OCI-LY7 (cell line): ENCODE measurements at regions not wholly inside any gene's neighbourhood (a gene's known extent, or its start where the extent isn't known, plus 50 kb on each side); places are given as distances from the start of the nearest gene placed in this dataset.
A peak's percentile ranks its signal among the peaks of the same experiment; 100 is the strongest.

Experiments used
- BruUV-seq: library from RNA; stranded (reverse); fragments of 400-500 nt; replicated peaks from 2 replicates; lab custom pipeline; 2021; lab: Mats Ljungman, UMichigan
- CTCF ChIA-PET: fragments of 300-600 bp; sonication (Branson Sonifier 250); formaldehyde crosslinking; loops from one replicate; lab custom pipeline; 2022; ENCODE audit warnings: antibody characterized with exemption; ENCODE audit not compliant: unreplicated experiment; lab: Charles Lee
- POLR2A ChIA-PET: fragments of 300-600 bp; sonication (Branson Sonifier 250); formaldehyde crosslinking; loops from one replicate; lab custom pipeline; 2022; ENCODE audit warnings: antibody characterized with exemption; lab: Charles Lee
- DNase-seq: peaks from one replicate; pipeline ENCODE4 v3.0.0-alpha.2; 2015; ENCODE audit warnings: low spot score
- H2AFZ ChIP-seq: fragments of 200-600 bp; sonication (generic), shearing (Covaris generic); 2 replicates; pipeline ENCODE4 v1.6.1; 2014; ENCODE audit warnings: mild to moderate bottlenecking, antibody characterized with exemption, low read length, moderate library complexity
- H3K27ac ChIP-seq: fragments of 200-600 bp; sonication (generic); 2 replicates; pipeline ENCODE4 v1.5.1; 2014; ENCODE audit warnings: mixed run types, low read depth, mild to moderate bottlenecking, moderate library complexity, low read length, inconsistent platforms; ENCODE audit not compliant: poor library complexity, severe bottlenecking
- H3K36me3 ChIP-seq: fragments of 200-600 bp; sonication (generic); 2 replicates; pipeline ENCODE4 v1.6.1; 2014; ENCODE audit warnings: mild to moderate bottlenecking, antibody characterized with exemption, low read length, moderate library complexity, mixed read lengths; ENCODE audit not compliant: insufficient read depth
- H3K4me1 ChIP-seq: fragments of 200-600 bp; sonication (generic); 2 replicates; pipeline ENCODE4 v1.5.1; 2014; ENCODE audit warnings: mild to moderate bottlenecking, low read length; ENCODE audit not compliant: insufficient read depth, poor library complexity, severe bottlenecking
- H3K4me2 ChIP-seq: fragments of 200-600 bp; sonication (generic); 2 replicates; pipeline ENCODE4 v1.6.1; 2014; ENCODE audit warnings: mild to moderate bottlenecking, low read length
- H3K4me3 ChIP-seq: fragments of 200-600 bp; sonication (generic); 2 replicates; pipeline ENCODE4 v1.5.1; 2014; ENCODE audit warnings: mild to moderate bottlenecking, low read depth, low read length; ENCODE audit not compliant: poor library complexity, severe bottlenecking
- H3K79me2 ChIP-seq: fragments of 200-600 bp; sonication (generic); 2 replicates; pipeline ENCODE4 v1.6.1; 2016; ENCODE audit warnings: low read depth, mild to moderate bottlenecking, low read length, moderate library complexity, mixed read lengths; ENCODE audit not compliant: insufficient read depth
- H3K9me2 ChIP-seq: fragments of 200-600 bp; sonication (generic); 2 replicates; pipeline ENCODE4 v1.6.1; 2016; ENCODE audit warnings: mild to moderate bottlenecking, low read length, mixed read lengths; ENCODE audit not compliant: insufficient read depth
- H3K9me3 ChIP-seq: fragments of 200-600 bp; sonication (generic); 2 replicates; pipeline ENCODE4 v1.6.1; 2014; ENCODE audit warnings: mild to moderate bottlenecking, mixed run types, low read length, mixed read lengths
- H4K20me1 ChIP-seq: fragments of 200-600 bp; sonication (generic); 2 replicates; pipeline ENCODE4 v1.6.1; 2014; ENCODE audit warnings: mild to moderate bottlenecking, antibody characterized with exemption, low read length, moderate library complexity, mixed read lengths; ENCODE audit not compliant: insufficient read depth
- EZH2phosphoT487 ChIP-seq: fragments of 200-600 bp; sonication (generic); IDR thresholded peaks from 2 replicates; pipeline ENCODE4 v1.6.1; 2018; ENCODE audit warnings: low read depth, borderline replicate concordance, mild to moderate bottlenecking, mixed run types, antibody characterized with exemption, low read length, moderate library complexity, mixed read lengths
- intact Hi-C: fragments of 100-400 bp; cut with micrococcal nuclease; formaldehyde crosslinking; loops from one replicate; pipeline ENCODE4 v1.10.0; 2022; ENCODE audit not compliant: unreplicated experiment
- TF ChIP-seq, protein P1 (sequence below): fragments of 200-600 bp; sonication (generic); conservative IDR thresholded peaks from 2 replicates; pipeline ENCODE4 v1.5.1; 2014; ENCODE audit warnings: mild to moderate bottlenecking, antibody characterized with exemption, low read length, moderate library complexity, mixed read lengths

DNA sequence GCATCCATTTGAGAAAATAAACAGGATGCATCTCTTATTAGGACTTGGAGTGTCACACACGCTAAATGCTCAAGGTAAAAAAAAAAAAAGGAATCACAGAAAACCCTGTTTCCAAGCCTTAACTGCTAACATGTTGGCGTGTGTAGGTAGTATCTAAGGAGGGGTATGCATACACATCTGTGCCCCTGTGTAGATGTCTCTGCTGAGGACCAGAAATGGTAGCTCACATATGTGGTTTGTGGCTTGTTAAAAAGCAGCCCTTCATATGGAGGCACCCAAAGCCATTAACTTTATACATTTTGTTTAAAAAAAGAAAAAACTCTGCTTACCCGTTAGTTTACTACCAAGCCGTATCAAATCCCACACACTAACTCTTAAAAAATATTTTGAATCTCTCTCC is 314.1 kb downstream of the SNAPC1 start:
- peaks cover 53% of the 10 kb centered on the region for H3K4me1 ChIP-seq
- no peaks in the 10 kb centered on the region for H4K20me1 ChIP-seq
- H3K79me2 ChIP-seq, result no peaks in the 10 kb centered on the region
- H3K36me3 ChIP-seq, result no peaks in the 10 kb centered on the region
- TF ChIP-seq EZH2phosphoT487, result no peak
- TF ChIP-seq, protein P1, sequence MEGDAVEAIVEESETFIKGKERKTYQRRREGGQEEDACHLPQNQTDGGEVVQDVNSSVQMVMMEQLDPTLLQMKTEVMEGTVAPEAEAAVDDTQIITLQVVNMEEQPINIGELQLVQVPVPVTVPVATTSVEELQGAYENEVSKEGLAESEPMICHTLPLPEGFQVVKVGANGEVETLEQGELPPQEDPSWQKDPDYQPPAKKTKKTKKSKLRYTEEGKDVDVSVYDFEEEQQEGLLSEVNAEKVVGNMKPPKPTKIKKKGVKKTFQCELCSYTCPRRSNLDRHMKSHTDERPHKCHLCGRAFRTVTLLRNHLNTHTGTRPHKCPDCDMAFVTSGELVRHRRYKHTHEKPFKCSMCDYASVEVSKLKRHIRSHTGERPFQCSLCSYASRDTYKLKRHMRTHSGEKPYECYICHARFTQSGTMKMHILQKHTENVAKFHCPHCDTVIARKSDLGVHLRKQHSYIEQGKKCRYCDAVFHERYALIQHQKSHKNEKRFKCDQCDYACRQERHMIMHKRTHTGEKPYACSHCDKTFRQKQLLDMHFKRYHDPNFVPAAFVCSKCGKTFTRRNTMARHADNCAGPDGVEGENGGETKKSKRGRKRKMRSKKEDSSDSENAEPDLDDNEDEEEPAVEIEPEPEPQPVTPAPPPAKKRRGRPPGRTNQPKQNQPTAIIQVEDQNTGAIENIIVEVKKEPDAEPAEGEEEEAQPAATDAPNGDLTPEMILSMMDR, result no peak
- BruUV-seq, result no TSS peak
- H3K4me3 ChIP-seq, result no peak overlapping the region
- H3K27ac ChIP-seq, result no peak overlapping the region
- peak overlapping the region; percentile 65 for H2AFZ ChIP-seq
- no peak for DNase-seq
- POLR2A ChIA-PET, result interaction anchor here (0.6 to 4.7 kb wide), 5 partner anchors 9 to 1565 kb away, joined by 3 to 28 read pairs (median 3); no protein-coding TSS in a partner anchor
- CTCF ChIA-PET, result interaction anchor here (1.3 to 1.4 kb wide), 2 partner anchors 9 to 50 kb away, joined by 3 to 6 read pairs; no protein-coding TSS in a partner anchor
- H3K4me2 ChIP-seq, result peak overlapping the region; percentile 71; the same call in 1 of the 2 replicates
- intact Hi-C loops, result no loop called here
- no peaks in the 10 kb centered on the region for H3K9me2 ChIP-seq
- no peaks in the 10 kb centered on the region for H3K9me3 ChIP-seq

- Histone ChIP-seq H3K9me3 (no peaks in the 10 kb centered on the region), H3K27ac (peak overlapping the region; percentile 88), H3K4me3 (peak overlapping the region; percentile 20), H3K36me3 (no peaks in the 10 kb centered on the region), H3K4me1 (peaks cover 60% of the 10 kb centered on the region), H4K20me1 (no peaks in the 10 kb centered on the region), H3K4me2 (peak overlapping the region; percentile 71), H3K79me2 (no peaks in the 10 kb centered on the region), H3K9me2 (no peaks in the 10 kb centered on the region), H2AFZ (peak overlapping the region; percentile 65)
- ChIA-PET POLR2A (interaction anchor here (0.6 to 4.7 kb wide), 19 partner anchors 9 to 1564 kb away, joined by 3 to 28 read pairs (median 3); no protein-coding TSS in a partner anchor), CTCF (interaction anchor here (0.7 to 1.4 kb wide), 6 partner anchors 8 to 239 kb away, joined by 3 to 6 read pairs (median 3); no protein-coding TSS in a partner anchor)
- TF ChIP-seq, protein P1, result no peak
- TF ChIP-seq EZH2phosphoT487, result no peak
- DNase-seq, result no peak
- intact Hi-C loops, result no loop called here
- BruUV-seq, result no TSS peak
Measured at GRCh38 chr14:62076825-62077605, 314.8 kb downstream of the SNAPC1 start.
